H9 (cell line): ENCODE measurements at regions not wholly inside any gene's neighbourhood (a gene's known extent, or its start where the extent isn't known, plus 50 kb on each side); places are given as distances from the start of the nearest gene placed in this dataset.

Experiments used
- DNase-seq: peaks from one replicate; pipeline ENCODE4 v3.0.0-alpha.2; 2017
- H2AFZ ChIP-seq: one replicate; pipeline ENCODE4 v1.6.1; 2013; ENCODE audit warnings: mild to moderate bottlenecking, low read length, control low read depth, moderate library complexity
- H2AK5ac ChIP-seq: 2 replicates; pipeline ENCODE4 v1.6.1; 2013; ENCODE audit warnings: low read length, control low read depth, mixed read lengths; ENCODE audit not compliant: insufficient read length
- H2BK120ac ChIP-seq: one replicate; pipeline ENCODE4 v1.6.1; 2013; ENCODE audit warnings: low read depth, mild to moderate bottlenecking, low read length, control low read depth, inconsistent platforms; ENCODE audit not compliant: poor library complexity, severe bottlenecking
- H2BK12ac ChIP-seq: 2 replicates; pipeline ENCODE4 v1.6.1; 2013; ENCODE audit warnings: low read length, control low read depth, mixed read lengths, low read depth; ENCODE audit not compliant: insufficient read length
- H2BK15ac ChIP-seq: 2 replicates; pipeline ENCODE4 v1.6.1; 2013; ENCODE audit warnings: low read depth, low read length, control low read depth
- H2BK20ac ChIP-seq: one replicate; pipeline ENCODE4 v1.6.1; 2013; ENCODE audit warnings: low read depth, mild to moderate bottlenecking, low read length, control low read depth, inconsistent platforms; ENCODE audit not compliant: poor library complexity, severe bottlenecking
- H2BK5ac ChIP-seq: 2 replicates; pipeline ENCODE4 v1.6.1; 2013; ENCODE audit warnings: low read length, control low read depth, mixed read lengths; ENCODE audit not compliant: insufficient read length
- H3K14ac ChIP-seq: 2 replicates; pipeline ENCODE4 v1.6.1; 2013; ENCODE audit warnings: low read length, control low read depth; ENCODE audit not compliant: insufficient read depth
- H3K18ac ChIP-seq: 2 replicates; pipeline ENCODE4 v1.6.1; 2013; ENCODE audit warnings: low read depth, mild to moderate bottlenecking, mixed read lengths, low read length, control low read depth; ENCODE audit not compliant: insufficient read length
- H3K23ac ChIP-seq: 2 replicates; pipeline ENCODE4 v1.6.1; 2013; ENCODE audit warnings: low read length, control low read depth, mixed read lengths, low read depth; ENCODE audit not compliant: insufficient read length
- H3K23me2 ChIP-seq: 2 replicates; pipeline ENCODE4 v1.6.1; 2013; ENCODE audit warnings: low read depth, mild to moderate bottlenecking, mixed read lengths, low read length, control low read depth; ENCODE audit not compliant: insufficient read length, poor library complexity, severe bottlenecking
- H3K27ac ChIP-seq: 2 replicates; pipeline ENCODE4 v1.5.1; 2013; ENCODE audit warnings: low read length, control low read depth, mixed read lengths, low read depth; ENCODE audit not compliant: insufficient read length
- H3K27me3 ChIP-seq: 2 replicates; pipeline ENCODE4 v1.6.1; 2013; ENCODE audit warnings: low read length, control low read depth, inconsistent platforms; ENCODE audit not compliant: insufficient read depth
- H3K4ac ChIP-seq: 2 replicates; pipeline ENCODE4 v1.6.1; 2013; ENCODE audit warnings: low read depth, mild to moderate bottlenecking, control low read depth, inconsistent platforms, low read length, moderate library complexity
- H3K4me1 ChIP-seq: 2 replicates; pipeline ENCODE4 v1.6.1; 2013; ENCODE audit warnings: low read length, control low read depth, inconsistent platforms; ENCODE audit not compliant: insufficient read depth
- H3K4me2 ChIP-seq: 2 replicates; pipeline ENCODE4 v1.6.1; 2013; ENCODE audit warnings: low read length, control low read depth, mixed read lengths; ENCODE audit not compliant: insufficient read length, insufficient read depth
- H3K56ac ChIP-seq: 2 replicates; pipeline ENCODE4 v1.6.1; 2013; ENCODE audit warnings: low read depth, mild to moderate bottlenecking, mixed read lengths, low read length, control low read depth; ENCODE audit not compliant: insufficient read length
- H3K79me1 ChIP-seq: 2 replicates; pipeline ENCODE4 v1.6.1; 2013; ENCODE audit warnings: low read depth, mild to moderate bottlenecking, moderate library complexity, low read length, control low read depth, inconsistent platforms; ENCODE audit not compliant: insufficient read depth, poor library complexity, severe bottlenecking
- H3K79me2 ChIP-seq: 2 replicates; pipeline ENCODE4 v1.6.1; 2013; ENCODE audit warnings: low read length, control low read depth, inconsistent platforms; ENCODE audit not compliant: insufficient read depth
- H3K9ac ChIP-seq: 2 replicates; pipeline ENCODE4 v1.6.1; 2013; ENCODE audit warnings: low read length, control low read depth, mixed read lengths; ENCODE audit not compliant: insufficient read length; ENCODE audit errors: extremely low read depth
- H3K9me3 ChIP-seq: one replicate; pipeline ENCODE4 v1.6.1; 2013; ENCODE audit warnings: low read depth, low read length, inconsistent platforms; ENCODE audit not compliant: control insufficient read depth
- H3T11ph ChIP-seq: one replicate; pipeline ENCODE4 v1.6.1; 2013; ENCODE audit warnings: mild to moderate bottlenecking, low read length, control low read depth, inconsistent platforms
- H4K20me1 ChIP-seq: one replicate; pipeline ENCODE4 v1.6.1; 2013; ENCODE audit not compliant: control insufficient read depth, insufficient read length, insufficient read depth
- H4K5ac ChIP-seq: 2 replicates; pipeline ENCODE4 v1.6.1; 2013; ENCODE audit warnings: low read depth, mild to moderate bottlenecking, mixed read lengths, low read length, control low read depth; ENCODE audit not compliant: insufficient read length
- H4K8ac ChIP-seq: replicated peaks from 2 replicates; pipeline ENCODE4 v1.6.1; 2013; ENCODE audit warnings: low read length, control low read depth, mixed read lengths, low read depth; ENCODE audit not compliant: insufficient read length
- H4K91ac ChIP-seq: 2 replicates; pipeline ENCODE4 v1.6.1; 2013; ENCODE audit warnings: low read depth, mild to moderate bottlenecking, moderate library complexity, mixed read lengths, low read length, control low read depth; ENCODE audit not compliant: insufficient read length
- H3K27ac Mint-ChIP-seq, 3 experiments: 2 replicates in 2 of 3; 3 replicates in 1 of 3; pipeline ENCODE4 v1.8.0; 2020 to 2021; ENCODE audit warnings: mixed read lengths in 3 of 3, mild to moderate bottlenecking in 1 of 3, moderate library complexity in 1 of 3
- H3K27me3 Mint-ChIP-seq: 2 replicates; pipeline ENCODE4 v1.8.0; 2021; ENCODE audit warnings: low read depth, mild to moderate bottlenecking, moderate library complexity, mixed read lengths
- H3K36me3 Mint-ChIP-seq, 3 experiments: 2 replicates in 2 of 3; 3 replicates in 1 of 3; pipeline ENCODE4 v1.8.0; 2020 to 2021; ENCODE audit warnings: low read depth in 3 of 3, mixed read lengths in 3 of 3; ENCODE audit not compliant: insufficient read depth in 1 of 3
- H3K4me1 Mint-ChIP-seq, 2 experiments: 2 replicates each; pipeline ENCODE4 v1.8.0; 2020; ENCODE audit warnings: mixed read lengths in 2 of 2
- H3K4me3 Mint-ChIP-seq, 2 experiments: 2 replicates in 1 of 2; 3 replicates in 1 of 2; pipeline ENCODE4 v1.8.0; 2020 to 2021; ENCODE audit warnings: mild to moderate bottlenecking in 2 of 2, mixed read lengths in 2 of 2, moderate library complexity in 1 of 2
- H3K9me3 Mint-ChIP-seq, 2 experiments: 2 replicates in 1 of 2; 3 replicates in 1 of 2; pipeline ENCODE4 v1.8.0; 2020; ENCODE audit warnings: mild to moderate bottlenecking in 2 of 2, mixed read lengths in 2 of 2, moderate library complexity in 1 of 2
- WGBS: extraction: QIAGEN DNeasy Blood & Tissue Kit; methylation state at CpG from one replicate; pipeline ENCODE4 v1.1.7; 2013; ENCODE audit warnings: missing lambda C conversion rate, low lambda C conversion rate, mixed read lengths; ENCODE audit not compliant: insufficient read length; ENCODE audit errors: extremely low coverage; 5-methylcytosine and 5-hydroxymethylcytosine counted together
- TF ChIP-seq, protein P1 (sequence below): fragments of 200-600 bp; sonication (generic); conservative IDR thresholded peaks from 3 replicates; pipeline ENCODE4 v1.8.0; 2021; ENCODE audit warnings: antibody characterized with exemption, mild to moderate bottlenecking

DNA sequence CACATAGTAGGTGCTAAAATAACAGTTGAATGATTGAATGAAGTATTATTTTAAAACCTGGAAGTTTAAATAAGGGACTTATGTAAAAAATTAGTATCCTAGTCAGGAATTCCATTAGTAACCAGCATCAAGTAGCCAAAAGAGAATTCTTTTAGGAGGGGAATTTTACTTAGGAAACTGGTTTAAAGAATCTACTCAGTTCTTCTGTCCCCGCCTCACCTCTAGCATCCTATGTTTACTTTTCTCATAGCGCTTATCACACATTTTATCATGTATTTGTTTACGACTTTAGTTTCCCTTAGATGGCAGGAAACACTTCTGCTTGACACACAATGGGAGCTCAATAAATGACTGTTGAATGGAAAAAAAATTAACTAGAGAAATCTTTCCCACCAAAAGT, 229.0 kb downstream of the KLF5 start:
- H3K79me2 ChIP-seq, result no peaks in the 10 kb centered on the region
- H2AFZ ChIP-seq, result no peak overlapping the region
- no peaks in the 10 kb centered on the region for H3K27me3 ChIP-seq
- no peak overlapping the region for H2BK15ac ChIP-seq
- H3K4me2 ChIP-seq, result no peak overlapping the region
- H4K91ac ChIP-seq, result no peak overlapping the region
- H2AK5ac ChIP-seq, result no peak overlapping the region
- H3K23me2 ChIP-seq, result no peaks in the 10 kb centered on the region
- no peaks in the 10 kb centered on the region for H4K20me1 ChIP-seq
- no peak for DNase-seq
- no peaks in the 10 kb centered on the region for H3K79me1 ChIP-seq
- no peak overlapping the region for H3K9ac ChIP-seq
- H3K9me3 ChIP-seq, result no peaks in the 10 kb centered on the region
- no peak overlapping the region for H2BK5ac ChIP-seq
- Mint-ChIP-seq H3K9me3 (no peaks in the 10 kb centered on the region), H3K27ac (no peak overlapping the region), H3K27me3 (peaks cover 4% of the 10 kb centered on the region), H3K36me3 (no peaks in the 10 kb centered on the region), H3K4me3 (no peak overlapping the region), H3K4me1 (peaks cover 0 to 2% of the 10 kb centered on the region in 2 experiments; a peak in 2 of 4 replicates)
- no peak overlapping the region for H3K23ac ChIP-seq
- no peaks in the 10 kb centered on the region for H3K4me1 ChIP-seq
- no peak overlapping the region for H3K27ac ChIP-seq
- TF ChIP-seq, protein P1, sequence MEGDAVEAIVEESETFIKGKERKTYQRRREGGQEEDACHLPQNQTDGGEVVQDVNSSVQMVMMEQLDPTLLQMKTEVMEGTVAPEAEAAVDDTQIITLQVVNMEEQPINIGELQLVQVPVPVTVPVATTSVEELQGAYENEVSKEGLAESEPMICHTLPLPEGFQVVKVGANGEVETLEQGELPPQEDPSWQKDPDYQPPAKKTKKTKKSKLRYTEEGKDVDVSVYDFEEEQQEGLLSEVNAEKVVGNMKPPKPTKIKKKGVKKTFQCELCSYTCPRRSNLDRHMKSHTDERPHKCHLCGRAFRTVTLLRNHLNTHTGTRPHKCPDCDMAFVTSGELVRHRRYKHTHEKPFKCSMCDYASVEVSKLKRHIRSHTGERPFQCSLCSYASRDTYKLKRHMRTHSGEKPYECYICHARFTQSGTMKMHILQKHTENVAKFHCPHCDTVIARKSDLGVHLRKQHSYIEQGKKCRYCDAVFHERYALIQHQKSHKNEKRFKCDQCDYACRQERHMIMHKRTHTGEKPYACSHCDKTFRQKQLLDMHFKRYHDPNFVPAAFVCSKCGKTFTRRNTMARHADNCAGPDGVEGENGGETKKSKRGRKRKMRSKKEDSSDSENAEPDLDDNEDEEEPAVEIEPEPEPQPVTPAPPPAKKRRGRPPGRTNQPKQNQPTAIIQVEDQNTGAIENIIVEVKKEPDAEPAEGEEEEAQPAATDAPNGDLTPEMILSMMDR, result no peak
- H4K8ac ChIP-seq, result no peak overlapping the region
- H2BK12ac ChIP-seq, result no peak overlapping the region
- no peak overlapping the region for H3T11ph ChIP-seq
- no peak overlapping the region for H3K18ac ChIP-seq
- no CpG with 5 or more reads among the region's 3 CpGs for WGBS
- no peak overlapping the region for H2BK20ac ChIP-seq
- H2BK120ac ChIP-seq, result no peak overlapping the region
- no peak overlapping the region for H3K14ac ChIP-seq
- no peak overlapping the region for H3K56ac ChIP-seq
- no peak overlapping the region for H4K5ac ChIP-seq
- H3K4ac ChIP-seq, result no peak overlapping the region
